CD4-positive, CD25-positive, alpha-beta regulatory T cell (primary cell): ENCODE measurements at regions not wholly inside any gene's neighbourhood (a gene's known extent, or its start where the extent isn't known, plus 50 kb on each side); places are given as distances from the start of the nearest gene placed in this dataset.

Experiments
- ATAC-seq, 2 donors: fragments of 150-1000 bp; cut with Tn5 transposase; one replicate each; pipeline ENCODE4 v1.10.0; 2021; ENCODE audit warnings: low read depth in 2 of 2, moderate number of reproducible peaks in 2 of 2, moderate library complexity in 1 of 2
- DNase-seq, 3 donors: peaks; one replicate each; pipeline versions ENCODE4 v3.0.0 to v3.0.0-alpha.2; 2012 to 2022; ENCODE audit warnings: mixed read lengths in 1 of 3
- H3K27ac ChIP-seq: one replicate; pipeline ENCODE4 v1.7.0; 2013; ENCODE audit warnings: mild to moderate bottlenecking, low read length; ENCODE audit not compliant: insufficient read depth, poor library complexity, severe bottlenecking
- H3K27me3 ChIP-seq: one replicate; pipeline ENCODE4 v1.7.0; 2013; ENCODE audit warnings: low read length; ENCODE audit not compliant: control insufficient read depth, insufficient read depth
- H3K36me3 ChIP-seq: one replicate; pipeline ENCODE4 v1.7.0; 2013; ENCODE audit warnings: mild to moderate bottlenecking, low read length, moderate library complexity; ENCODE audit not compliant: control insufficient read depth, insufficient read depth
- H3K4me1 ChIP-seq: 2 replicates; pipeline ENCODE4 v1.7.0; 2013; ENCODE audit warnings: mild to moderate bottlenecking, low read length; ENCODE audit not compliant: insufficient read depth, control insufficient read depth, poor library complexity, severe bottlenecking
- H3K4me3 ChIP-seq: one replicate; pipeline ENCODE4 v1.7.0; 2013; ENCODE audit warnings: low read depth, mild to moderate bottlenecking, low read length, moderate library complexity
- H3K9me3 ChIP-seq, 2 experiments: 1 replicate in 1 of 2; 2 replicates in 1 of 2; pipeline ENCODE4 v1.7.0; 2013; ENCODE audit warnings: low read length in 2 of 2, mild to moderate bottlenecking in 1 of 2, moderate library complexity in 1 of 2; ENCODE audit not compliant: control insufficient read depth in 2 of 2
- H3K27ac Mint-ChIP-seq, 3 donors: one replicate each; pipeline ENCODE4 v1.8.0; 2020 to 2022; ENCODE audit warnings: mild to moderate bottlenecking in 3 of 3, mixed read lengths in 3 of 3, moderate library complexity in 2 of 3
- H3K27me3 Mint-ChIP-seq: one replicate; pipeline ENCODE4 v1.8.0; 2022; ENCODE audit warnings: mild to moderate bottlenecking, mixed read lengths
- H3K36me3 Mint-ChIP-seq: one replicate; pipeline ENCODE4 v1.8.0; 2020; ENCODE audit warnings: mixed read lengths
- H3K4me1 Mint-ChIP-seq, 4 donors: one replicate each; pipeline ENCODE4 v1.8.0; 2020 to 2022; ENCODE audit warnings: mixed read lengths in 4 of 4, mild to moderate bottlenecking in 1 of 4
- H3K4me3 Mint-ChIP-seq, 4 donors: one replicate each; pipeline ENCODE4 v1.8.0; 2020 to 2022; ENCODE audit warnings: mild to moderate bottlenecking in 4 of 4, mixed read lengths in 4 of 4, moderate library complexity in 3 of 4
- H3K9me3 Mint-ChIP-seq, 7 donors: one replicate each; pipeline ENCODE4 v1.8.0; 2020 to 2022; ENCODE audit warnings: mixed read lengths in 7 of 7, mild to moderate bottlenecking in 3 of 7, moderate library complexity in 2 of 7

GRCh38 chr11:92790366-92790765 is 179.1 kb upstream of the MTNR1B start:
- no peak for DNase-seq
- H3K4me3 ChIP-seq, result no peak overlapping the region
- no peak for ATAC-seq
- H3K9me3 ChIP-seq, result no peaks in the 10 kb centered on the region
- H3K27me3 Mint-ChIP-seq, result no peaks in the 10 kb centered on the region
- H3K27me3 ChIP-seq, result no peaks in the 10 kb centered on the region
- H3K36me3 ChIP-seq, result no peaks in the 10 kb centered on the region
- no peak overlapping the region for H3K27ac Mint-ChIP-seq
- H3K4me3 Mint-ChIP-seq, result no peak overlapping the region
- peaks cover 0 to 8% (median 0%) of the 10 kb centered on the region in 7 donors for H3K9me3 Mint-ChIP-seq
- H3K4me1 ChIP-seq, result no peaks in the 10 kb centered on the region
- H3K4me1 Mint-ChIP-seq, result peaks cover 0 to 3% (median 0%) of the 10 kb centered on the region in 4 donors
- no peaks in the 10 kb centered on the region for H3K36me3 Mint-ChIP-seq
- H3K27ac ChIP-seq, result no peak overlapping the region

GRCh38 chr11:92790926-92791616 is 178.4 kb upstream of the MTNR1B start:
- peaks cover 0 to 3% (median 0%) of the 10 kb centered on the region in 4 donors for H3K4me1 Mint-ChIP-seq
- no peak for DNase-seq
- Histone ChIP-seq H3K27me3 (no peaks in the 10 kb centered on the region), H3K4me3 (no peak overlapping the region), H3K27ac (no peak overlapping the region), H3K9me3 (no peaks in the 10 kb centered on the region), H3K4me1 (no peaks in the 10 kb centered on the region), H3K36me3 (no peaks in the 10 kb centered on the region)
- H3K27me3 Mint-ChIP-seq, result no peaks in the 10 kb centered on the region
- H3K4me3 Mint-ChIP-seq, result no peak overlapping the region
- peaks cover 0 to 6% (median 0%) of the 10 kb centered on the region in 7 donors for H3K9me3 Mint-ChIP-seq
- no peak overlapping the region for H3K27ac Mint-ChIP-seq
- no peak for ATAC-seq
- no peaks in the 10 kb centered on the region for H3K36me3 Mint-ChIP-seq

- H3K9me3 Mint-ChIP-seq, result peaks cover 0 to 8% (median 0%) of the 10 kb centered on the region in 7 donors
These were observed 177.6 kb upstream of the MTNR1B start for GRCh38 chr11:92791886-92792285.

GRCh38 chr11:92793189-92793588 is 176.3 kb upstream of the MTNR1B start:
- Mint-ChIP-seq H3K4me1 (peaks cover 0 to 3% (median 0%) of the 10 kb centered on the region in 4 donors), H3K4me3 (no peak overlapping the region), H3K9me3 (peaks cover 0 to 5% (median 1%) of the 10 kb centered on the region in 7 donors), H3K27ac (no peak overlapping the region), H3K27me3 (no peaks in the 10 kb centered on the region), H3K36me3 (no peaks in the 10 kb centered on the region)
- H3K27me3 ChIP-seq, result no peaks in the 10 kb centered on the region
- peaks cover 0 to 1% of the 10 kb centered on the region in 2 experiments for H3K9me3 ChIP-seq
- no peak overlapping the region for H3K27ac ChIP-seq
- no peak for ATAC-seq
- H3K4me1 ChIP-seq, result no peaks in the 10 kb centered on the region
- H3K36me3 ChIP-seq, result no peaks in the 10 kb centered on the region
- DNase-seq, result no peak
- H3K4me3 ChIP-seq, result no peak overlapping the region

More at GRCh38 chr11:92791886-92792285, 177.6 kb upstream of the MTNR1B start:
- Histone ChIP-seq H3K4me3 (no peak overlapping the region), H3K4me1 (no peaks in the 10 kb centered on the region), H3K27me3 (no peaks in the 10 kb centered on the region), H3K27ac (no peak overlapping the region), H3K9me3 (no peaks in the 10 kb centered on the region), H3K36me3 (no peaks in the 10 kb centered on the region)
- no peaks in the 10 kb centered on the region for H3K36me3 Mint-ChIP-seq
- H3K27me3 Mint-ChIP-seq, result no peaks in the 10 kb centered on the region
- no peak overlapping the region for H3K4me3 Mint-ChIP-seq
- no peak overlapping the region for H3K27ac Mint-ChIP-seq
- H3K4me1 Mint-ChIP-seq, result peaks cover 0 to 3% (median 0%) of the 10 kb centered on the region in 4 donors
- ATAC-seq, result no peak
- no peak for DNase-seq

- Mint-ChIP-seq H3K4me3 (no peak overlapping the region), H3K27me3 (no peaks in the 10 kb centered on the region), H3K27ac (no peak overlapping the region), H3K4me1 (peaks cover 0 to 3% (median 0%) of the 10 kb centered on the region in 4 donors), H3K36me3 (no peaks in the 10 kb centered on the region), H3K9me3 (peaks cover 0 to 5% (median 2%) of the 10 kb centered on the region in 7 donors)
- Histone ChIP-seq H3K27me3 (no peaks in the 10 kb centered on the region), H3K36me3 (no peaks in the 10 kb centered on the region), H3K27ac (no peak overlapping the region), H3K9me3 (peaks cover 0 to 2% of the 10 kb centered on the region in 2 experiments), H3K4me3 (no peak overlapping the region), H3K4me1 (no peaks in the 10 kb centered on the region)
- DNase-seq, result no peak
- ATAC-seq, result no peak
These were observed 174.7 kb upstream of the MTNR1B start for GRCh38 chr11:92794783-92795182.

- no peak overlapping the region for H3K27ac ChIP-seq
- DNase-seq, result no peak
- H3K9me3 ChIP-seq, result peaks cover 0 to 2% of the 10 kb centered on the region in 2 experiments
- no peaks in the 10 kb centered on the region for H3K36me3 ChIP-seq
- H3K4me3 Mint-ChIP-seq, result no peak overlapping the region
- H3K9me3 Mint-ChIP-seq, result peaks cover 0 to 6% (median 3%) of the 10 kb centered on the region in 7 donors
- no peaks in the 10 kb centered on the region for H3K36me3 Mint-ChIP-seq
- no peak overlapping the region for H3K4me3 ChIP-seq
- no peaks in the 10 kb centered on the region for H3K4me1 ChIP-seq
- no peak for ATAC-seq
- no peaks in the 10 kb centered on the region for H3K27me3 ChIP-seq
- H3K27ac Mint-ChIP-seq, result no peak overlapping the region
- no peaks in the 10 kb centered on the region for H3K27me3 Mint-ChIP-seq
- peaks cover 0 to 3% (median 0%) of the 10 kb centered on the region in 4 donors for H3K4me1 Mint-ChIP-seq
These were observed 172.7 kb upstream of the MTNR1B start for GRCh38 chr11:92796744-92797143.

GRCh38 chr11:92797874-92798273 is 171.6 kb upstream of the MTNR1B start:
- ATAC-seq (no peak), DNase-seq (no peak)
- no peaks in the 10 kb centered on the region for H3K4me1 ChIP-seq
- peaks cover 0 to 7% (median 3%) of the 10 kb centered on the region in 7 donors for H3K9me3 Mint-ChIP-seq
- no peak overlapping the region for H3K27ac ChIP-seq
- no peaks in the 10 kb centered on the region for H3K27me3 ChIP-seq
- peaks cover 0 to 2% of the 10 kb centered on the region in 2 experiments for H3K9me3 ChIP-seq
- H3K4me3 ChIP-seq, result no peak overlapping the region
- H3K4me3 Mint-ChIP-seq, result no peak overlapping the region
- H3K27ac Mint-ChIP-seq, result no peak overlapping the region
- peaks cover 0 to 3% (median 0%) of the 10 kb centered on the region in 4 donors for H3K4me1 Mint-ChIP-seq
- H3K27me3 Mint-ChIP-seq, result no peaks in the 10 kb centered on the region
- H3K36me3 Mint-ChIP-seq, result no peaks in the 10 kb centered on the region
- no peaks in the 10 kb centered on the region for H3K36me3 ChIP-seq

GRCh38 chr11:92801685-92802084 is 167.8 kb upstream of the MTNR1B start:
- H3K4me3 Mint-ChIP-seq, result no peak overlapping the region
- no peaks in the 10 kb centered on the region for H3K4me1 ChIP-seq
- no peaks in the 10 kb centered on the region for H3K36me3 ChIP-seq
- no peak overlapping the region for H3K27ac ChIP-seq
- no peak overlapping the region for H3K4me3 ChIP-seq
- ATAC-seq (no peak), DNase-seq (no peak)
- peaks cover 0 to 5% (median 3%) of the 10 kb centered on the region in 7 donors for H3K9me3 Mint-ChIP-seq
- H3K9me3 ChIP-seq, result peaks cover 0 to 2% of the 10 kb centered on the region in 2 experiments
- no peak overlapping the region for H3K27ac Mint-ChIP-seq
- H3K27me3 Mint-ChIP-seq, result no peaks in the 10 kb centered on the region
- H3K27me3 ChIP-seq, result no peaks in the 10 kb centered on the region
- H3K4me1 Mint-ChIP-seq, result no peaks in the 10 kb centered on the region
- no peaks in the 10 kb centered on the region for H3K36me3 Mint-ChIP-seq
